Activated CD4-positive, alpha-beta T cell treated with anti-CD3 and anti-CD28 coated beads, Interleukin-2, Interleukin-4, amounts not matched to agents 100 ng/mL and 50 ng/mL, durations not matched to agents 16 hours and 8 hours (primary cell): ENCODE measurements at regions not wholly inside any gene's neighbourhood (a gene's known extent, or its start where the extent isn't known, plus 50 kb on each side); places are given as distances from the start of the nearest gene placed in this dataset.
"Not testable (repeated sequence)": the region's sequence is repeated elsewhere in the genome, so short reads cannot be mapped to it uniquely, and the experiment has no call there.

ENCODE experiments used
- DNase-seq: peaks from one replicate; pipeline ENCODE4 v3.0.0-alpha.2; 2020; ENCODE audit warnings: low spot score

- DNase-seq = no peak
Measured at GRCh38 chr12:65684906-65685305, 139.4 kb upstream of the HMGA2 start.

GRCh38 chr12:65685514-65685913, 138.8 kb upstream of the HMGA2 start:
- DNase-seq = no peak

- no peak for DNase-seq
Measured at GRCh38 chr12:65689508-65689907, 134.8 kb upstream of the HMGA2 start.

- DNase-seq = no peak
Measured at GRCh38 chr12:65690477-65690876, 133.8 kb upstream of the HMGA2 start.

GRCh38 chr12:65694130-65694529, 130.2 kb upstream of the HMGA2 start:
- DNase-seq = no peak

- no peak for DNase-seq
Measured at GRCh38 chr12:65695113-65695865, 129.0 kb upstream of the HMGA2 start.

- DNase-seq = no peak
Measured at GRCh38 chr12:65696227-65696626, 128.1 kb upstream of the HMGA2 start.

- no peak for DNase-seq
Measured at GRCh38 chr12:65699251-65699650, 125.0 kb upstream of the HMGA2 start.

- no peak for DNase-seq
Measured at GRCh38 chr12:65703176-65703575, 121.1 kb upstream of the HMGA2 start.

- no peak for DNase-seq
Measured at GRCh38 chr12:65705380-65705876, 118.9 kb upstream of the HMGA2 start.

GRCh38 chr12:65707051-65707450, 117.2 kb upstream of the HMGA2 start:
- DNase-seq = no peak

- DNase-seq = no peak
Measured at GRCh38 chr12:65712260-65713004, 111.9 kb upstream of the HMGA2 start.

- DNase-seq = no peak
Measured at GRCh38 chr12:65715961-65716360, 108.3 kb upstream of the HMGA2 start.

GRCh38 chr12:65720136-65721130, 103.8 kb upstream of the HMGA2 start:
- no peak for DNase-seq

GRCh38 chr12:65721541-65722190, 102.6 kb upstream of the HMGA2 start:
- DNase-seq = no peak

GRCh38 chr12:65725376-65725775, 98.9 kb upstream of the HMGA2 start:
- no peak for DNase-seq

GRCh38 chr12:65728455-65728847, 95.8 kb upstream of the HMGA2 start:
- no peak for DNase-seq

GRCh38 chr12:65728848-65729793, 95.2 kb upstream of the HMGA2 start:
- DNase-seq = no peak

- no peak for DNase-seq
Measured at GRCh38 chr12:65731771-65732170, 92.5 kb upstream of the HMGA2 start.

- not testable (repeated sequence) for DNase-seq
Measured at GRCh38 chr12:65733643-65734042, 90.6 kb upstream of the HMGA2 start.
